CD4-positive, alpha-beta T cell treated with Interleukin-6 at 100 ng/mL for 8 hours (primary cell): ENCODE measurements at regions not wholly inside any gene's neighbourhood (a gene's known extent, or its start where the extent isn't known, plus 50 kb on each side); places are given as distances from the start of the nearest gene placed in this dataset.

Source experiments
- DNase-seq: peaks from one replicate; pipeline ENCODE4 v3.0.0-alpha.2; 2020; ENCODE audit warnings: mixed read lengths, low spot score

DNA sequence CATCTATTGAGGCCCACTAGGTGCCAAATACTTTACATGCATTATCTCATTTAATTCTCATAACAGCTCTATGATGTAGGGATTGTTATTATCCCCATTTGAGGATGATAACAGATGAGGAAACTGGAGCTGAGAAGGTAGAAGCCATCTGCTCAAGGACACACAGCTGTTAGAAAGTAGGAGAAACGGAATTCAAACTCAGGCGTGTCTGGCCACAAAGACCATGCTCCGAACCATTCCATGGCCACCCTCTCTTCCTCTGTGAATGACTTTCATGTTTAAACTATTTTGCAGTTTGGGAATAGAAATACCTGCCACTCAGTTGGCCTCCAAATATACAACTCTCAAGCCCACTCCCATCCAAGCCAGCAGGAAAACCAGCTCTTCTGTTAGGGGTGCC lies 87.6 kb upstream of the ANKRD55 start:
- no peak for DNase-seq

DNA sequence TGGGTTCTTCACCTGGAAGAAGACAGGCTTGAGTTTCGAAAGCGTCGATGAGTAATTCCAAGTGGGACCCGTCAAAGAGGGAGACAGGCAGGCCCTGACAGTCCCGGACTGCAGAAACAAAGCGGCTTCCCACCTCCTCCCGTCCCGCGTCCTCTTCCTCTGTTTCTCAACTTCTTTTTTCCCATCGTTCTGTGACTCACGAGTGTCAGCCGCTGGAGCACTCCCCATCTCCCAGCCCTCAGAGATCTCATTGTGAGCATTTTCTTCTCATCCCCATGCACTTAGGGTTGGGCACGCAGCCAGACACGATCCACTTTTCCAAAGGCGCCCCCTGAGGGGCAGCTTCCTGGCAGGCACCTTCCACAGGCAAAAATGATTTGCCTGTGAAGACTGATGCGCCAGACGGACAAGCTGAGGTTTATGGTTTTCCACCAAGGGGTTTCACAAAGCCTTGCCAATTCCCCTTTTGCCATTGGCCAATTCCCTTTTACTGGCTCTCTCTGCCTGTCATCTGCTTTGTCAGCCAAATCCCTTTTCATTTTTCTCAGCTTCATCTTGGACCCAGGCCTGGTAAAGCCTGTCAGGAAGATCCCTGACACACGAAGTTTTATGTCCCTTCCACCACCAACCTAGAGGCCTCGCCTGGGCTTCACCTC lies 86.5 kb upstream of the ANKRD55 start:
- no peak for DNase-seq

DNA sequence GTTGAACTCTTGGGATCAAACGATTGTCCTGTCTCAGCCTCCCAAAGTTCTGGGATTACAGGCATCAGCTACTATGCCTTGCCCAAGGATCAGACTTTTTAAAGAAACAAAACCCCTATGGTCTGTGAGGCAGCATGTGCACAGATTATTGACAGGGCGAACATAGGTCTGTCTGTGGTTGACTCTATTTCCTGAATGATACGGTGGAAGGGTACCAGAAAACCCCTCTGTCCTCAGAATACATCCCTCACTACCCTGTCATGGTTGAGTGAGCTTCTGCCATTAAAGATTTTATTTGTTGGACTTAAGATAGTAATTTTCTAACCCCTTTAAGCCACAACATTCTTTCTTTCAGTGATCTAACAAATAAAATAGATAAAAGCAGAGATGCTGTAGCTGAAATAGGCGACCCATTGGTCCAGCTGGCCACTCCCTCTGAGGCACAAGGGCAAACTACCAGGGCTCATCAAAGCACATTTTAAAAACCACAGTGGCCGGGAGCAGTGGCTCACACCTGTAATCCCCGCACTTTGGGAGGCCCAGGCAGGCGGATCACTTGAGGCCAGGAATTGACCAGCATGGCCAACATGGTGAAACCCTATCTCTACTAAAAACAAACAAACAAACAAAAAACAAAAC lies 84.9 kb upstream of the ANKRD55 start:
- no peak for DNase-seq

DNA sequence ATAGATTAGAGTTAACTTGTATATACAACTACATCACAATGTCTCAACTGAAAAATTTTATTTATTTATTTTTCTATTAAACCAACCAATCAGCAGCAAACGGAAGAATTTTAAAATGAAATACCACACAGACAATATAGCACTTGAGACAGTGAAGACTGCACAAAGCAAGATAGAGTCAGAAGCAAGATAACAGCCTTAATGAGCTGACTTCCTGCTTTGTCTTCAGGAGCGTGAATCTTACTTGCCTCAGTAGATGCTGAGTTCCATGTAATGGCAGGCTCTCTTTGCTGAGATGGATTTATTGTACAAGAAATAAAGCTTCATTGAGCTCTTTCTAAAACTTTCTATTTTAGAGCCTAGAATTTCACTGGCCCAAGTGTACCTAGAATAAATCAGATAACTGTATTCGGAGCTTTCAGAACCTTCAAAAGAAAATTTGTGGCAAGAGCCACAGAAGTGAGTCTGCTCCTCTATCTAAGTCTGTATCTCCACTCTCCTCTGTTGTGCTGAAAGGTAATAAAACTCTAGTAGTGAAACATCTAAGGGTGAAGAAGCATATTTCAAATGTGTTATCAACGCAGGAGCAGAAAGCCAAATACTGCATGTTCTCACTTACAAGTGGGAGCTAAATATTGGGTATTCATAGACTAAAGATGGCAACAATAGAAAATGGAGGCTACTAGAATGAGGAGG lies 83.3 kb upstream of the ANKRD55 start:
- no peak for DNase-seq

DNA sequence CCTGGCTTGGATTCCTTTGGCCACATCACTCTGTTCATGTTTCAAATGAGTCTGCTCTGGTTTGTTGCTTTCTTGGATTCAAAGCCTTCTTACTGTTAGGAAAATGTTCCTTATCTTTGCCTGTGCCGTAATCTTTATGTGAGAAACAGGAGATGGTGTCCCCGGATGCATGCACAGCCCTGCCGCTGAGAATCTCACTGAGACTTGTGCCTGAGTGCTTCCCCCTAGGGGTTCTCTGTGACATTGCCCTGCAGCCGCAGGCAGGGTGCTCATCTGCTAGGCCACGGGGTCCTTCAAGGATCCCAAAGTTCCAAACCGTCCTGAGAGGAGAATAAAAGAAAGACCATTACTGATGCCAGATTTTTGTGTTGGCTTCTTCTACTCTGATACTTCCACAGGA lies 81.4 kb upstream of the ANKRD55 start:
- DNase-seq: no peak

- no peak for DNase-seq
Measured at GRCh38 chr5:56313596-56313995, 80.5 kb upstream of the ANKRD55 start.

- no peak for DNase-seq
Measured at GRCh38 chr5:56313004-56313531, 79.9 kb upstream of the ANKRD55 start.

DNA sequence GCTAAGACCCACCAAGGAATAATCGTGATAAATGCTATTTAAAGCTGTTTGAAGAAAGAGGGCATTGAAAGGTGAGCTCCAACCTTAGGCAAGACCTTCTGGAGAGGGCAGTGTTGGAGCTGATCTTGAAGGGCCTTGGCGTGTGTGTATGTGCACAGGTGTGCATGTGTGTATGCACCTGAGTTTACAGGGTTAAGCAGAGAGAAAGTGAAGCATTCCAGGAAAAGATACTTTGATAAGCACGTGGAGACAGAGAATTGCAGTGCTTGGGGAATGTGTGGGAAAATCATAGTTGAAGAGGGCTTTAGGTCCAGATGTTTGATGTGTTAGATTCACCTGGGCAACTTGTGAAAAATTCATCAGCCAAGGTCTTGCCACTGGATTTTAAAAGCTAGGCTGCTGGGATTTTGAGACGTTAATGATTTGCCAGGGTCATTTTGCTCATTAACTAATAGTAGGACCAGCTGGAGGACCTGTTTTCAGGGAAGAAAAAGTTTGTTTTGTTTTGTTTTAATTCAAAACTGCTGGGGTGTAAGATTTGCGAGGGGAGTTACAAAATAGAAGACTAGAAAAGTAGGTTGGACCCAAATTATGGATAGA lies 78.3 kb upstream of the ANKRD55 start:
- DNase-seq: no peak

- no peak for DNase-seq
Measured at GRCh38 chr5:56310711-56311204, 77.6 kb upstream of the ANKRD55 start.

- no peak for DNase-seq
Measured at GRCh38 chr5:56309262-56309826, 76.2 kb upstream of the ANKRD55 start.

- DNase-seq: no peak
Measured at GRCh38 chr5:56307714-56308333, 74.7 kb upstream of the ANKRD55 start.

DNA sequence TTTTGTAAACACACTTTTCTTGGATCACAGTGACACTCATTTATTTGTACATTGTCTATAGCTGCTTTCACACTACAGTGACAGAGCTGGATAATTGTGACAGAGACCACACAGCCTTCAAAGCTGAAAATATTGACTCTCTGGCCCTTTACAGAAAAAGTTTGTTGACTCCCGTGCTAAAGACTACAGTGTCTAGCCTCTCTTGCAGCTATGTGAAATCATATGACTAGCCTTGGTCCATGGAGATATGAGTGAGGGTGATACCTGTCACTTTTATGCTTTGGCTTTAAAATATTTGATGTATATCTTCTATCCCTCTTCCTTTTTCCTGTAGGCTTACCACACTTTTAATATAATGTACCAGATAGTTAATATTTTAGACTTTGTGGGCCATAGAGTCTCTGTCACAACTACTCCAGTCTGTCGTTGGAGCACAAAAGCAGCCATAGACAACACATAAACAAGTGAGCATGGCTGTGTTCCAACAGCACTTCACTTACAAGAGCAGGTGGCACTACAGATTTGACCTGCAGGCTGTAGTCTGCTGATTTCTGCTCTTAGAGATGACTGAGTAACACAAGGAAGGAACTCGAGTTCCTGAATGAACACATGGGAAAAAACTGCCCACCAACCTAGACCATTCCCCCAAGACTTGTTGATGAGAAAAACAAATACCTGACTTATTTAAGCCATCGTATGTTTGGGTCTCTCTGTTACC lies 73.5 kb upstream of the ANKRD55 start:
- DNase-seq: no peak

- DNase-seq: no peak
Measured at GRCh38 chr5:56305001-56305950, 72.1 kb upstream of the ANKRD55 start.

DNA sequence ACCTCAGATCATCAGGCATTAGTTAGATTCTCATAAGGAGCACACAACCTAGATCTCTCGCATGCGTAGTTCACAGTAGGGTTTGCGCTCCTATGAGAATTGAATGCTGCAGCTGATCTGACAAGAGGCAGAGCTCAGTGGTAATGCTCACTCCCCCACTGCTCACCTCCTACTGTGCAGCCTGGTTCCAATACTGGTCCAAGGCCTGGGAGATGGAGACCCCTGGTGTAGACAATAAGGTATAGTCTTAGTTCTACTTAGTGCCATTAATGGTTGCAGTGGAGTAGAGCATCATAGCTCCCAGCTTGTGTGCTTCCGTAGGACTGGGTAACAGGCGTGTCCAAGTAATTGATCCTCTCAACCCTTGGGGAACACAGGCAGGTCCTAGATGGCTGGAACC lies 70.4 kb upstream of the ANKRD55 start:
- DNase-seq: no peak

DNA sequence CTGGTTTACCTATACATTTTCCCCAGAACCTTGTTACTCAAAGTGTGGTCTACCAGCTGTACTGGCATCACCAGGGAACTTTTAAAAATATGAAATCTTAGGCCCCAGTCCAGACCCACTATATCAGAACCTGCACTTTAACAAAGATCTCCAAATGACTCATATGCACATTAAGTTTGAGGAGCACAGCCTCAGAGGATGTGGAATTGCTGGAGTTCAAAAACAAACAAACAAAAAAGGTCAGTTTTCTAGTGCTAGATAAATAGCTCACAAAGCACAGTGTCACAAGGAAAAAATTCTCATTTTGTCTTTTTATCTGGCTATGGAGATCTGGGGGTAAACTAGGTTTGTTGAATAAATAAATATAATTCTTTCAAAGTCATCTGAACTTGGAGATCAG lies 68.9 kb upstream of the ANKRD55 start:
- DNase-seq: no peak

DNA sequence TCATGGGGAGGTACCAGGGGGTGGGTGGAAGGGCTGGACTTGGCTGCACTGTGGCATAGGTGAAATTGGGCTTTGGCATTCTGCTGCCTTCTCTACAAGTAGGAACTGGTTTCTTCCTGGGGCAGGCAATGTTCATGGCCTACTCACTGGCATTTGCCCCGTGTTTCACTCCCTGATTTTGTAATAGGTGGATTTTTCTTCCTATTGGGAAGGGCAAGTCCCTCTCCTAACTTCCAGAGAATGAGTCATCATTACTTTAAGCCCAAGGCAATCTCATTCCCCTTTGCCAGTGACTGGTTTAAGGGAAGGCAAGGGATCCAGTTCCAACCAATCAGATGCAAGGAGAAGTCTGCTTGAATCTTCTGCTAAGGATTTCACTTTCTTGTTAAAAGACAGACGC lies 67.9 kb upstream of the ANKRD55 start:
- no peak for DNase-seq

DNA sequence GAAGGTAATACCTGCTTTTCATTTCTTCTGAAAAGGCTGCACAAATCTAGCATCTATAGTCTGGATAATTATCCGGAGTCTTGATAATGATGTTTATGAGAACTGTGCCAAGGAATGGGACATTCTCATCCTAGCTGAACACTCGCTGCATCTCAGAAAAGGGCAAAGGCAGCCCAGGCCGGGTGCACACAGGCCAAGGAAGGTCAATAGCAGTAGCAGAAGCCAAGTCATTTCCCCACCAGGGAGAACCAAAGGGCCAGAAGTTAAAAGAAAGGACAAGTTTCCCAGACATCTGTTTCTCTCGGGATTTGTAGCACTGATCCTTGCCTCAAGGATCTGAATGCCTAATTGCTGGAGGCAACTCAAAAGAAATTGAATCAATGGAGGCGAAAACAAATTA lies 66.1 kb upstream of the ANKRD55 start:
- DNase-seq: no peak

DNA sequence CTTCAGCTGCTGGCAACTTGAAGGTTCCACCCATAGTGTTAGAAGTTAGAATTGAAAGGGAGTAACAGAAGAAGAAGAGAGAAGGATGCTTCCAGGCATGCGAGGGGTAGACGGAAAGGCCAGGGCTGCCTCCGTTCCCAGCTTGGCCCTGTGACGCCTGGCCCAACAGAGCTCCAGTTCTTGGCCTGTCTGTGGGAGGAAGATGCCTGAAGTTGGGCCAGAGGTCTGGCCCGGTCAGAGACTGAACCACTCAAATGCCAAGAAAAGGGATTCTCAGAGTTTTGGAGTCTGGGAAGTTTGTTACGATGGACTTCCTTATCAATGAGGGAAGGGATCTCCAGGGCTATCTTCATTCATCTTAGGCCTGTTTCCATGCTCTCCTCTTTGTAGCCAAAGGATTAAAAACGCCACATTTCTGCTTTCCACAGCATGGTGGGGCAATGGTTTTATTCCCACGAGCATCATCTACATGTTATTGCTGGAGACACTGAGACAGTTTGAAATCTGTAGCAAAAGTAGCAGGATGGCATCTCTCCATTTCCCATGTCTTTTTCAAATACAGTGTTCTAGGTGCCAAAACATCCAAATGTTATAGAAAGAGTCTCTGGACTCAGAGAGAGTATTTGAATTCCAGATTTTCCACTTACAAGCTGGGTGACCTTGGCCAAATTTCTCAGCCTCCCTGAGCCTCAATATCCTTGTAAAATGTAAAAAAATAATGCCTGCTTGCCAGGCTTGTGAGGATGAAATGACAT lies 65.4 kb upstream of the ANKRD55 start:
- DNase-seq: no peak

DNA sequence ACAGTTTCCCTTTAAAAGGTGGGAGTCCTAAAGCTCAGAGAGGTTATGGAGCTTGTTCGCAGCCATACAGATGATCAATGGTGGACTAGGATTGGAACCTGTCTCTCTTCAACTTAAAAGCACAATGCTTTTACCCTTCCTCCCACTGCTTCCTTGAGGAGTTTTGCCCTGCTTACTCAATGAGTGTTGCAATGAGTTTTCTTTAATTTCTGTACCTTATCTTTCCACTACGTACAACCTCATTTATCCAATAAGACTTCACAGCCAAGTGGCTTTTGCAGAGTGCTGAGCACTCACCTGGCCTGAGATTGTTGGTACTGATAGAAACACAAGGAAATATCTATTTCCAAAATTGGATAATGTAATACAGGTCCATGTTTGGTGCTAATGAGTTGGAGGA lies 64.7 kb upstream of the ANKRD55 start:
- DNase-seq: no peak
